PC-3 (cell line): ENCODE measurements at regions not wholly inside any gene's neighbourhood (a gene's known extent, or its start where the extent isn't known, plus 50 kb on each side); places are given as distances from the start of the nearest gene placed in this dataset.

ENCODE experiments used
- CTCF ChIP-seq: fragments of 300-600 bp; sonication (generic); conservative IDR thresholded peaks from 2 replicates; pipeline ENCODE4 v1.5.1; 2017; ENCODE audit warnings: antibody characterized with exemption, low read depth, mild to moderate bottlenecking, low read length
- EZH2 ChIP-seq: fragments of 300-600 bp; sonication (generic); IDR thresholded peaks from one replicate; pipeline ENCODE4 v1.6.1; 2017; ENCODE audit warnings: antibody characterized with exemption, mild to moderate bottlenecking, low read length; ENCODE audit not compliant: unreplicated experiment
- EZH2phosphoT487 ChIP-seq: fragments of 300-600 bp; sonication (generic); IDR thresholded peaks from 2 replicates; pipeline ENCODE4 v1.6.1; 2018; ENCODE audit warnings: mild to moderate bottlenecking, antibody characterized with exemption, low read length, borderline replicate concordance

GRCh38 chr1:73832276-73833181 is 365.4 kb downstream of the LRRIQ3 start:
- TF ChIP-seq CTCF (no peak), EZH2 (no peak), EZH2phosphoT487 (no peak)
